Umbilical cord (tissue), 1 donor: ENCODE measurements at regions not wholly inside any gene's neighbourhood (a gene's known extent, or its start where the extent isn't known, plus 50 kb on each side); places are given as distances from the start of the nearest gene placed in this dataset.
"Not testable (repeated sequence)": the region's sequence is repeated elsewhere in the genome, so short reads cannot be mapped to it uniquely, and the experiment has no call there.

Experiments
- DNase-seq: peaks from one replicate; pipeline ENCODE4 v3.0.0-alpha.2; 2015; ENCODE audit warnings: low spot score

GRCh38 chr3:159039286-159039685 is 237.4 kb downstream of the MFSD1 start:
- no peak for DNase-seq

- no peak for DNase-seq
These were observed 243.5 kb downstream of the MFSD1 start for GRCh38 chr3:159045279-159045885.

GRCh38 chr3:159047361-159047760 is 245.5 kb downstream of the MFSD1 start:
- DNase-seq = no peak

GRCh38 chr3:159052494-159052893 is 250.6 kb downstream of the MFSD1 start:
- not testable (repeated sequence) for DNase-seq

- DNase-seq = no peak
These were observed 255.8 kb downstream of the MFSD1 start for GRCh38 chr3:159057621-159058020.

GRCh38 chr3:159058859-159059258 is 257.0 kb downstream of the MFSD1 start:
- DNase-seq = no peak

GRCh38 chr3:159059395-159059794 is 257.5 kb downstream of the MFSD1 start:
- no peak for DNase-seq

GRCh38 chr3:159062734-159063410 is 261.0 kb downstream of the MFSD1 start:
- no peak for DNase-seq

GRCh38 chr3:159069091-159069490 is 267.2 kb downstream of the MFSD1 start, which contains the start of gene IQCJ:
TSS of gene IQCJ (plus strand) at chr3:159069319.
- no peak for DNase-seq

GRCh38 chr3:159069866-159070425 is 268.1 kb downstream of the MFSD1 start:
- no peak for DNase-seq

- no peak for DNase-seq
These were observed 273.2 kb downstream of the MFSD1 start for GRCh38 chr3:159074756-159075701.

- no peak for DNase-seq
These were observed 276.0 kb downstream of the MFSD1 start for GRCh38 chr3:159077860-159078259.

GRCh38 chr3:159080256-159080655 is 278.4 kb downstream of the MFSD1 start:
- no peak for DNase-seq

GRCh38 chr3:159080821-159081220 is 279.0 kb downstream of the MFSD1 start:
- DNase-seq = no peak

- DNase-seq = no peak
These were observed 280.7 kb downstream of the MFSD1 start for GRCh38 chr3:159082519-159082918.

GRCh38 chr3:159091936-159092335 is 290.1 kb downstream of the MFSD1 start:
- DNase-seq = no peak

- DNase-seq = no peak
These were observed 300.1 kb downstream of the MFSD1 start for GRCh38 chr3:159102001-159102400.

GRCh38 chr3:159112724-159113123 is 310.9 kb downstream of the MFSD1 start:
- no peak for DNase-seq

GRCh38 chr3:159113221-159113875 is 311.5 kb downstream of the MFSD1 start:
- no peak for DNase-seq

- DNase-seq = no peak
These were observed 312.7 kb downstream of the MFSD1 start for GRCh38 chr3:159114582-159114981.

GRCh38 chr3:159123877-159124276 is 322.0 kb downstream of the MFSD1 start:
- DNase-seq = no peak
